Esophagus muscularis mucosa (tissue), 4 donors: ENCODE measurements at regions not wholly inside any gene's neighbourhood (a gene's known extent, or its start where the extent isn't known, plus 50 kb on each side); places are given as distances from the start of the nearest gene placed in this dataset.

ENCODE experiments used
- DNase-seq: peaks from one replicate; pipeline ENCODE4 v3.0.0-alpha.2; 2017; ENCODE audit errors: extremely low spot score
- H3K27ac ChIP-seq, 4 donors: fragments of 200-600 bp; sonication (generic); replicated peaks in 1 of 4; 1 replicate in 3 of 4; 2 replicates in 1 of 4; pipeline ENCODE4 v1.5.1; 2016 to 2019; ENCODE audit warnings: mild to moderate bottlenecking in 1 of 4
- H3K27me3 ChIP-seq, 4 donors: fragments of 200-600 bp; sonication (generic); one replicate each; pipeline versions ENCODE4 v1.5.1 to v1.6.0; 2016 to 2019
- H3K36me3 ChIP-seq, 4 donors: fragments of 200-600 bp; sonication (generic); one replicate each; pipeline ENCODE4 v1.5.1; 2016 to 2019
- H3K4me1 ChIP-seq, 4 donors: fragments of 200-600 bp; sonication (generic); one replicate each; pipeline ENCODE4 v1.5.1; 2016 to 2019
- H3K4me3 ChIP-seq, 4 donors: fragments of 200-600 bp; sonication (generic); 1 replicate in 2 of 4; 2 replicates in 2 of 4; pipeline ENCODE4 v1.5.1; 2016 to 2019; ENCODE audit warnings: mild to moderate bottlenecking in 4 of 4, moderate library complexity in 1 of 4
- H3K9me3 ChIP-seq, 4 donors: fragments of 200-600 bp; sonication (generic); 1 replicate in 3 of 4; 2 replicates in 1 of 4; pipeline ENCODE4 v1.5.1; 2016 to 2019
- CTCF ChIP-seq, 3 experiments: fragments of 200-600 bp in 2 of 3; fragments of 450-650 bp in 1 of 3; sonication (generic) in 2 of 3; IDR thresholded peaks; one replicate each; pipeline ENCODE4 v1.5.1; 2017 to 2019; ENCODE audit warnings: antibody characterized with exemption in 3 of 3, mild to moderate bottlenecking in 2 of 3, moderate library complexity in 1 of 3
- EP300 ChIP-seq: sonication (generic); formaldehyde crosslinking; IDR thresholded peaks from one replicate; pipeline ENCODE4 v1.6.1; 2017; ENCODE audit warnings: antibody characterized with exemption
- POLR2A ChIP-seq: fragments of 450-650 bp; IDR thresholded peaks from one replicate; pipeline ENCODE4 v1.6.1; 2017; ENCODE audit warnings: antibody characterized with exemption, moderate library complexity, mild to moderate bottlenecking, low read depth
- POLR2AphosphoS5 ChIP-seq, 2 donors: sonication (generic); formaldehyde crosslinking; IDR thresholded peaks; one replicate each; pipeline ENCODE4 v1.6.1; 2017; ENCODE audit warnings: antibody characterized with exemption in 2 of 2
- WGBS: methylation state at CpG from one replicate; pipeline ENCODE4 v1.1.5; 2018; 5-methylcytosine and 5-hydroxymethylcytosine counted together
- intact Hi-C: fragments of 100-400 bp; cut with DNase I; formaldehyde crosslinking; loops from one replicate; pipeline ENCODE4 v1.15.1; 2023

DNA sequence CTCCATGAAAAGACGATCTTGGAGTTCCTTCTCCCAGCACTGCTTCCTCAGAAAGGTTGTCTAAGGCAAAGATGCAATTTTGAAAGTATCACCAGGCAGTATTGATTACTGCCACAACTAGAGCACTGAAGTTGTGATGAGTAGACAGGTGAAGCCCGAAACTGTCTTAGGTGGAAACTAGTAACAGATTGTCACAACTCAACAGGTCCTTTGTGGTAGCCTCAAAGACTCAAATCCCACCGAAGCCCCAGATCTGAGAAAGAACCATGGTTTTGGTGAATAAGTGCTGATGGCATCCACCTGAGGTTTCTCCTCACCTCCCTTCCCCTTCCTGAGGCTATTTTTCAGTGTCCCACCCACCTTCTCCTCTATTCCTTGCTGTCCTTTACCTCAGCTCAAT is 248.0 kb downstream of the DSEL start:
- no peak for DNase-seq
- WGBS = 89% methylated on average over 3 of the region's 3 CpGs
- no peaks in the 10 kb centered on the region for H3K9me3 ChIP-seq
- peaks cover 0 to 12% (median 1%) of the 10 kb centered on the region in 4 donors for H3K4me1 ChIP-seq
- no peak overlapping the region for H3K4me3 ChIP-seq
- intact Hi-C loops = no loop called here
- no peak for TF ChIP-seq POLR2AphosphoS5 (IDR thresholded peaks at IDR 0.05)
- no peak for TF ChIP-seq EP300
- TF ChIP-seq POLR2A = no peak
- no peak for TF ChIP-seq CTCF (IDR thresholded peaks at IDR 0.05)
- no peaks in the 10 kb centered on the region for H3K27me3 ChIP-seq
- H3K36me3 ChIP-seq = no peaks in the 10 kb centered on the region
- no peak overlapping the region for H3K27ac ChIP-seq

- TF ChIP-seq CTCF (IDR thresholded peaks at IDR 0.05) (no peak), EP300 (no peak), POLR2A (no peak), POLR2AphosphoS5 (IDR thresholded peaks at IDR 0.05) (no peak)
- no peak for DNase-seq
These were observed 250.0 kb downstream of the DSEL start for GRCh38 chr18:67266246-67267237.

GRCh38 chr18:67265464-67266245 is 250.9 kb downstream of the DSEL start:
- Histone ChIP-seq H3K27ac (no peak overlapping the region), H3K4me3 (no peak overlapping the region), H3K4me1 (peaks cover 0 to 12% (median 1%) of the 10 kb centered on the region in 4 donors), H3K27me3 (no peaks in the 10 kb centered on the region), H3K36me3 (no peaks in the 10 kb centered on the region), H3K9me3 (no peaks in the 10 kb centered on the region)
- TF ChIP-seq CTCF (IDR thresholded peaks at IDR 0.05) (no peak), EP300 (no peak), POLR2A (no peak), POLR2AphosphoS5 (IDR thresholded peaks at IDR 0.05) (no peak)
- intact Hi-C loops = no loop called here
- WGBS = 65% methylated on average over 5 of the region's 5 CpGs
- DNase-seq = no peak

More at GRCh38 chr18:67266246-67267237, 250.0 kb downstream of the DSEL start:
- Histone ChIP-seq H3K27ac (no peak overlapping the region), H3K4me1 (peaks cover 0 to 12% (median 1%) of the 10 kb centered on the region in 4 donors), H3K36me3 (no peaks in the 10 kb centered on the region), H3K9me3 (no peaks in the 10 kb centered on the region), H3K4me3 (no peak overlapping the region), H3K27me3 (no peaks in the 10 kb centered on the region)
- WGBS = 56% methylated on average over 5 of the region's 5 CpGs
- intact Hi-C loops = no loop called here

DNA sequence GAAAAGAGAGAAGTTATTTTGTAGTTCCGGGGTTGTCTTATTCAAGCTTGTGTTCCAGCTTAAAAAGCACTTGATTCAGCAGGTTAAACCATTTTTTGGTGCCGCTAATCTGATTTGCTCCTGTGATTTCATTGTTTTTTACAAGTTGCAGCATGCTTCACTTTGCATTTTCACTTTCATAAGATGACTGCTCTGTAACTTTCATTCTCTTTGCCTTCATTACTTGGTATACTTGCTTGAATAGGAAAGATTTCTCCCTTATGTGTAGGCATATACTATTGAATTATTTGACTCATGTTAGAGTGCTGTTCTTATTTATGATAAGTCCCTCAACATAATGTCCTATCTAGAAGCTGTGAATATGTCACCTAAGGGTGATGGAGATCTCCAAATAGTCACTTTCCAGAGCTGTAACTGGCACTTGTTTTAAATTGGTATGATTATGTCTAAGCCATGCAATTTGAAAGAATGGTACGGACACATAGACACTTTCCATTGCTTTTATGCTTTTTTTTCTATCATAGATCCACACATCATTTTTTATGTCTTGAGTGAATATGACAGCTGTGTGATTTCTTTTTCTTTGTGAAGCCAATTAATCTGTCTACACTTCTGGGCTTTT is 254.5 kb downstream of the DSEL start:
- DNase-seq = no peak
- 91% methylated on average over 3 of the region's 3 CpGs for WGBS
- Histone ChIP-seq H3K9me3 (no peaks in the 10 kb centered on the region), H3K27ac (no peak overlapping the region), H3K36me3 (no peaks in the 10 kb centered on the region), H3K27me3 (no peaks in the 10 kb centered on the region), H3K4me1 (peaks cover 0 to 12% (median 1%) of the 10 kb centered on the region in 4 donors), H3K4me3 (no peak overlapping the region)
- intact Hi-C loops = no loop called here
- no peak for TF ChIP-seq POLR2AphosphoS5 (IDR thresholded peaks at IDR 0.05)
- TF ChIP-seq POLR2A = no peak
- TF ChIP-seq EP300 = no peak
- no peak for TF ChIP-seq CTCF (IDR thresholded peaks at IDR 0.05)
